ENCODE measurements at regions not wholly inside any gene's neighbourhood (a gene's known extent, or its start where the extent isn't known, plus 50 kb on each side); places are given as distances from the start of the nearest gene placed in this dataset.
"Not testable (repeated sequence)": the region's sequence is repeated elsewhere in the genome, so short reads cannot be mapped to it uniquely, and the experiment has no call there.

- DNase-seq, result peak in 1 of 5 donors; percentile 83
Observed at GRCh38 chr7:149600669-149601330, 103.2 kb upstream of the ZNF746 start.

GRCh38 chr7:149599636-149600206 lies 102.1 kb upstream of the ZNF746 start:
- DNase-seq, result peak in 1 of 5 donors; percentile 52

DNA sequence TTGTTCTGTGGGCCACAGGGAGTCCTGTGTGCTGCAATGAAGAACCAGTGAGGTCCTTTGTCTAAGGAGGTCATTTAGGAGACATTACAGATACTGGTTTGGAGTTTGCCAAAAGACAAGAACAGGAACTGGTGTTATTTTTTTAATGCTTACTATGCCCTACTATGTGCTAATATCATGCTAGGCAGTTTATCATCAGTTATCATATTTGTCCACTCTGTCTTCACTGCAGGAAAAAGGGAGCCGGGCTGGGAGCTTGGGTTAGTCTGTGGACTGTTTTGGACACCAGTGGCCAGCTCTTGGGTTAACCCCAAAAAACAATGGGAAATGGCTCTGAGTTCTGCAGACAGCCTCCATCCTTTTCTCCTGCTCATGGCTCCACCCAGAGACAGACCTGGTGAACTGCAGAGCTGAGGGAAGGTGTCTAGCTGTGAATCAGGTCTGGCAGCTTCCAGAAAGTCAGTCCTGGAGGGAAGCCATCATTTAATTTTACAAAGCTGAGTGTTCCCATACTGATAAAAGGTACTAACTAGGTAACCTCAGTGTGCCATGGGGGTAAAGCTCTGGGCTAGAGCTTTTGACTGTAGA lies 101.2 kb upstream of the ZNF746 start:
- DNase-seq, result peak in 1 of 5 donors; percentile 28

DNA sequence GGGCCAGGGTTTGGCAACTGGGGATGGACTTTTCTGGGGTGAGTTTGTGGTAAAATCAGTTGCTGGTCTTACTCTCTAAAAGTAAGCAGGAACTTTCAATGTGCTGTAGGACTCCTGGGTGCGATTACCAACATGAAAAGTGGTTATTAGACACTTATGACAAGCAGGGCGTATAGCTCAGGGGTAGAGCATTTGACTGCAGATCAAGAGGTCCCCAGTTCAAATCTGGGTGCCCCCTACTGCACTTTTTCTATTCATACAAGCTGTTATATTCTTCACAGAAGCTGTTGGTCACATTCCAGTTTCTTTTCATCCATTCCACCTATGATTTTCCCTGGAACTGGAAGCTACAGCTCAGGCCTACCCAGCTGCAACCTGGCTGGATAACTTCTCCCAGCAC lies 100.2 kb upstream of the ZNF746 start:
- DNase-seq, result not testable (repeated sequence)

DNA sequence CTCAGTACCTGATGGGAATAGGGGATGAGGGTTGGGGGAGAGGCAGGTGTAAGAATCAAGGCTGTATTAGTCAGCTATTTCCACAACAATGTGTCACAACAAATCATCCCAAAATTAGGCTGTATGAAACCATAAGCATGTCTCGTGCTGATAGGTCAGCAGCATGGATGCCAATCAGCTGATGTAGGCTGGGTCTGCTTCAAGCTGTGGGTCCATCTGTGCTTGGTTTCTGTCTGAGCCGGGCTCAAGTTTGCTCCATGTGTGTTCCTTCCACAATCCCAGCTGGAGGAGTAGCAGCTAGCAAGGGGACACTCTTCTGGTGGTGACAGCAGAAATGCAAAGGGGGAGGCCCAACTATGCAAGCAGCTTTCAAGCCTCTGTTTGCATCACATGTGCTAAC lies 97.9 kb upstream of the ZNF746 start:
- DNase-seq, result no peak

- no peak for DNase-seq
Observed at GRCh38 chr7:149595078-149595477, 97.5 kb upstream of the ZNF746 start.

GRCh38 chr7:149588930-149589329 lies 91.3 kb upstream of the ZNF746 start:
- no peak for DNase-seq

DNA sequence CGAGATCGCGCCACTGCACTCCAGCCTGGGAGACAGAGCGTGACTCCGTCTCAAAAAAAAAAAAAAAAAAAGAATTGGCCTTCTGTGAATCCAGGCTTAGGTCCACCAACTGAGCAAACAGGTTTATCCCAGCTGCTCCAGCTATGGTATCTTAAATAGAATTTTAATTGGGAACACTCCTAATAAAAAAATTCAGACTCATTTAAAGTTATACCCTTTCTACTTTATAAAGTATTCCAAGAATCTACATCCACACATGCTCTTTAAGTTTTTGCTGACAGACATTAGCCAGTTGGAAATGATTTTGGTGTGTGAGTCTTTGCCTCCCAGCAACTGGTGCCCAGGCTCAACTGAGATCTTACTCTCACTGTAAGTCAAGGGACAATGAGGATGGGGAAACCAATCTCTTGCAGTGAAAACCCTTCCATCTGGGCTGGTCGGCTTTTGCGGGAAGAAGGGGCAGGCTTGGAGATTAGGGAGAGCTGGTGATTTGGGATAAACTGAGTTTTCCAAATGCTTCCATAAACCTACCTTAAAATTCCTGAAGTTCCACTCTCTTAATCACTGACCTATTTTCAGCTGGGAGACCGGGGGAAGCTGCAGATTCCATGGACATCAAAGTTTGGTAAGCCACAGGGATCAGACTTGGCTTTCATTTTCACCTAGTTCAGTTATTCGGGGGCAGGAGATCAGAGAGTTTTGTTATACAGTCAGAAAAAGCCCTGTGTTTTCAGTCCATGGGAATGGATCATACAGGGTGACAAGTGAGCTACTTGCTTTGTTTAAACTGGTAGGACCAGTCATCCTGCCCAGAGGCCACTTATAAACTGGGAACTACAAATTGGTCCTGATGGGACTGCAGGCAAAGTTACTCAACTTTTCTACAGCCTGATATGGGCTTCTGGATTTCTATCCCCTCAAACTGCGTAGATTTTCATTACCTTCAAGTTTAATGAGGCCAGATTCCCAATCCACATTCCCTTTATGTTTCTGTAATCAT lies 89.3 kb upstream of the ZNF746 start:
- DNase-seq, result no peak

DNA sequence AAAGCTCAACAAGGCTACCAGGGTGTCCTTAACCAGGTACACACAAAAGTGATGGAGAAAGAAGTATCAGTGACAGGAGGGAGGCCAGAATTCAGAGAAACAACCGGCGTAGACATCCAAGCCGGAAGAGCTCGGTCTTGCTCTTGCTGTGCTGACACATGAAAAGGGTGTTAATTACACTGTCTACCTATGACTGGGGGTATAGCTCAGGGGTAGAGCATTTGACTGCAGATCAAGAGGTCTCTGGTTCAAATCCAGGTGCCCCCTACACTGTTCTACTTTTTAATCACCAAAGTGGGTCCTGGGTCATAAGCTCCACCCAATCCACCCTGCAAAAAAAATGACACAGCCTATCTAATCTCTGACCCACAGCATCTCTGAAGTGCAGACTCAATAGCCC lies 86.9 kb upstream of the ZNF746 start:
- no peak for DNase-seq

GRCh38 chr7:149584009-149584408 lies 86.4 kb upstream of the ZNF746 start:
- DNase-seq, result no peak

GRCh38 chr7:149580328-149580727 lies 82.7 kb upstream of the ZNF746 start:
- DNase-seq, result no peak

- not testable (repeated sequence) for DNase-seq
Observed at GRCh38 chr7:149579365-149579764, 81.8 kb upstream of the ZNF746 start.

- not testable (repeated sequence) for DNase-seq
Observed at GRCh38 chr7:149574428-149574827, 76.8 kb upstream of the ZNF746 start.

GRCh38 chr7:149573519-149573918 lies 75.9 kb upstream of the ZNF746 start:
- DNase-seq, result no peak

GRCh38 chr7:149572920-149573319 lies 75.3 kb upstream of the ZNF746 start:
- not testable (repeated sequence) for DNase-seq

GRCh38 chr7:149570784-149571183 lies 73.2 kb upstream of the ZNF746 start:
- no peak for DNase-seq

- DNase-seq, result no peak
Observed at GRCh38 chr7:149569726-149570422, 72.3 kb upstream of the ZNF746 start.

DNA sequence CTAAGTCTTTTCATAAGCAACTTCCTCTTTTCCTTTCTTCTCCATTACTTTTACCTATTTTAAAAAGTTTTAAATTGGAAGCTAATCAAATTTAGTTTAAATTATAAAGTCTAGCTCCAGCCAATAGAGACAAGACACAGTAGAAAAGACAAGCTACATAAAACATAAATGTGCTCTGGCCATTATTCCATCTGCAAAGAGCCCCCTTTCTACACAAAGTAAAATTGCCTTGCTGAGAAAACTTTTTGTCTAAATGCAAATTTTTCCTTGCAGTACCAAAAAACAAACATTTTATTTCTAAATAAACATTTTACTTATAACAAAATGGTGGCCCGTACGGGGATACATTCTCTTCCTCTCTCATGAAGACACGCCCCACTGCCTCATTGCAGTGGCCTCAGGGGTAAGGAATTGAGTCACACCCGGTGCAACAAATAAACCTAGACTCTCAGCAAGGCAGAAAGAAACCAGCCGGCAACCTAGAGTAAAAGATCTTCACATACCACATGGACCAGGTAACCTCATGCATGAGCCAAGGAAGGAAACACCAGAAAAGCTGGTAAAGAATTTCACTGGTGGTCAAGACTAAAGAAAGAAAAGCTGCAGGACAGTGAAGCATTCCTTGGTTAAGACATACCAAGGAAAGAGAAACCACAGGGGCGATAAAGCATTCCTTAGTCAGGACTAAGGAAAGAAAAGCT lies 71.6 kb upstream of the ZNF746 start:
- no peak for DNase-seq

- no peak for DNase-seq
Observed at GRCh38 chr7:149568218-149568617, 70.6 kb upstream of the ZNF746 start.

- DNase-seq, result no peak
Observed at GRCh38 chr7:149566103-149566502, 68.5 kb upstream of the ZNF746 start.

DNA sequence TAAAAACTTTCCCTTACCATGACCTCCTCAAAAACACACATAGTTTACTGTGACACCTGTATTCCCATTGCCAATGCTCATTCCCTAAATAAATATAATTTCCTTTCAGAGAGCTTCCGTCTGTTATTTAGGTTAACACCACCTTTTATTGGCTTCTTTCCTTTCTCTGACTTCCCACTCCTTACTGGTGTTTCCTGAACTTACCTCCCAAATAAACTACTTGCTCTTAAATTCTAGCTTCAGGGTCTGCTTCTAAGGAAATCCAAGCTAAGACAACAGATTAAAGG lies 67.4 kb upstream of the ZNF746 start:
- no peak for DNase-seq

All from T-helper 1 cell (primary cell).